ENCODE measurements at regions not wholly inside any gene's neighbourhood (a gene's known extent, or its start where the extent isn't known, plus 50 kb on each side); places are given as distances from the start of the nearest gene placed in this dataset.

DNA sequence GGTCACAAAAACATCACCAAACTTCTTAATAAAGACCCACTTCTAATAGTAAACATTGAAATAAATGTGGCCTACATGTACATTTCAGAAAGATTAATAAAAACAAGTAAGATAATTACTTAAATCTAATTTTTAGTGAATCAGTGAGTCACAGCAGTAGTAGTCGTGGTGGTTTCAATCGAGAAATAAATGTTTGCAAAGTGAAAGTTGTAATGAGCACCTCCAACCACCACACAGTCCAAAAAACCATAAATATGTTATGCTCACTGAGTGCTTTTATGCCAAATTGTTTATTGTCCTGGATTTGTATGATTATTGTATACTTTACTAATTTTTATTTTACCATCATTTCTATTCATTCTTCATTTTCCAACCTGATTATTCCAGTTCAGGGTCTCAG lies 61.8 kb upstream of the SPOPL start:
- no peak for DNase-seq (ENCODE audit: low spot score in 2 of 2)
- intact Hi-C loops (cut with DNase I; ENCODE audit: low total_unique reads): no loop called here
- no peak overlapping the region for H3K4me3 ChIP-seq (ENCODE audit: low read depth, poor library complexity, severe bottlenecking)
- TF ChIP-seq POLR2A (IDR thresholded peaks at IDR 0.05): no peak
- TF ChIP-seq, protein P1, sequence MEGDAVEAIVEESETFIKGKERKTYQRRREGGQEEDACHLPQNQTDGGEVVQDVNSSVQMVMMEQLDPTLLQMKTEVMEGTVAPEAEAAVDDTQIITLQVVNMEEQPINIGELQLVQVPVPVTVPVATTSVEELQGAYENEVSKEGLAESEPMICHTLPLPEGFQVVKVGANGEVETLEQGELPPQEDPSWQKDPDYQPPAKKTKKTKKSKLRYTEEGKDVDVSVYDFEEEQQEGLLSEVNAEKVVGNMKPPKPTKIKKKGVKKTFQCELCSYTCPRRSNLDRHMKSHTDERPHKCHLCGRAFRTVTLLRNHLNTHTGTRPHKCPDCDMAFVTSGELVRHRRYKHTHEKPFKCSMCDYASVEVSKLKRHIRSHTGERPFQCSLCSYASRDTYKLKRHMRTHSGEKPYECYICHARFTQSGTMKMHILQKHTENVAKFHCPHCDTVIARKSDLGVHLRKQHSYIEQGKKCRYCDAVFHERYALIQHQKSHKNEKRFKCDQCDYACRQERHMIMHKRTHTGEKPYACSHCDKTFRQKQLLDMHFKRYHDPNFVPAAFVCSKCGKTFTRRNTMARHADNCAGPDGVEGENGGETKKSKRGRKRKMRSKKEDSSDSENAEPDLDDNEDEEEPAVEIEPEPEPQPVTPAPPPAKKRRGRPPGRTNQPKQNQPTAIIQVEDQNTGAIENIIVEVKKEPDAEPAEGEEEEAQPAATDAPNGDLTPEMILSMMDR (IDR thresholded peaks at IDR 0.05): no peak
- WGBS, 2 donors: 86 to 91% methylated on average over 2 of the region's 2 CpGs

DNA sequence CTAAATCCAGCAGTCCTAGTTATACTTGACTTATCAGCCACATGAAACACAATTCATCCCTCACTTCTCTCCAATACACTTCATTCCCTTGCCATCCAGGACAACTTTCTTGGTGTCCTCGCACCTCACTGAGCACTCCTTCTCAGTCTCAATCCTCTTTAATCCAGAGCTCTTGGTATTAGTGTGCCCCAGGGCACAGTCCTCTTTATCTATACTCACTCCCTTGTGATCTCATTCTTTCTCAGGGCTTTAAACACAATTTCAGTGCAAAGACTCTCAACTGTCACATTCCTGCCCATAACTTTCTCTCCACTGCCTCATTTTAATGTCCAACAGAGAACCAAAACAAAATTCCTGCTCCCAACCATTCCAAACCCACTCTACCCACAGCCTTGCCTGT lies 60.8 kb upstream of the SPOPL start:
- no peak for DNase-seq (ENCODE audit: low spot score in 2 of 2)
- intact Hi-C loops (cut with DNase I; ENCODE audit: low total_unique reads): no loop called here
- 75 to 79% methylated on average over 1 of the region's 1 CpG for WGBS, 2 donors
- TF ChIP-seq POLR2A (IDR thresholded peaks at IDR 0.05): no peak
- TF ChIP-seq, protein P1 (IDR thresholded peaks at IDR 0.05): no peak
- H3K4me3 ChIP-seq (ENCODE audit: low read depth, poor library complexity, severe bottlenecking): no peak overlapping the region

DNA sequence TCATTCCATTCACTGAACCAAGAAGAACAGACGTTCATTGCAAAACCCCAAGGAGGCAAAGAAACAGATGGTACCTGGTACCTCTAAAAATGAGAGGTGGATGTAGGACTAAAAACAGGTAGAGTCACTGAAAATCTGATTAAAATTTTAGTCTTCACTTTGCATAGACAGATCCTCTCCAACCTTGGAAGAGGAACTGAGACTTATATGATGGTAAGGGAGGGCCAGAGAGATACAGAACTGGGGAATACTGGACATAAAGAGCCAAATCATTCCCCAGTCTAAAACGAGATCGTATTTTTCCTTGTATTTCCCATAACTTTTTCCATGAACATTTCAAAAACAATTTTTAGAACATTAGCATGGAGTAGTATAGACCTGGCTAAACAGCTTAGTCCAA lies 59.7 kb upstream of the SPOPL start:
- intact Hi-C loops (cut with DNase I; ENCODE audit: low total_unique reads): no loop called here
- H3K4me3 ChIP-seq (ENCODE audit: low read depth, poor library complexity, severe bottlenecking): no peak overlapping the region
- WGBS, 2 donors: 86 to 91% methylated on average over 3 of the region's 3 CpGs
- no peak for DNase-seq (ENCODE audit: low spot score in 2 of 2)
- TF ChIP-seq, protein P1 (IDR thresholded peaks at IDR 0.05): no peak

DNA sequence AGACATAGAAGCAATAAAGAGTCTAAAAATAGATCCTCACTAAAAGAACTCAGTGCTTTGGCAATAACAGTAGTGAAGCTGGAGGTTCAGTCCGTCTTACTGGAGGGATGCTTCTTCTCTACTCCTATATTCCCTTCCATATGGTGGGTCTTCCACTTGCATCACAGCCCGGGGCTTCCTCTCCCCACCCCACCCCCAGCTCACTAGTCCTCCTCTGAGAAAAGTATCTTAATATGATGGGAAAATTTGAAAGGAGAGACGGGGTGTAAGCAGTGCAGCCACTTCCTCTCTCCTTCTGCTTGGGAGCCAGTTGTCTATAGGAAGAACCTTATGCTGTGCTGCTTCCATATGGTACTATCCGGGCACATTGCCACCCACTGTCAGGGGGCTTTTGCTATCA lies 57.2 kb upstream of the SPOPL start:
- intact Hi-C loops (cut with DNase I; ENCODE audit: low total_unique reads): no loop called here
- no peak for DNase-seq (ENCODE audit: low spot score in 2 of 2)
- H3K4me3 ChIP-seq (ENCODE audit: low read depth, poor library complexity, severe bottlenecking): no peak overlapping the region
- TF ChIP-seq POLR2A (IDR thresholded peaks at IDR 0.05): no peak
- TF ChIP-seq, protein P1 (IDR thresholded peaks at IDR 0.05): no peak
- WGBS, 2 donors: 71 to 73% methylated on average over 4 of the region's 4 CpGs

DNA sequence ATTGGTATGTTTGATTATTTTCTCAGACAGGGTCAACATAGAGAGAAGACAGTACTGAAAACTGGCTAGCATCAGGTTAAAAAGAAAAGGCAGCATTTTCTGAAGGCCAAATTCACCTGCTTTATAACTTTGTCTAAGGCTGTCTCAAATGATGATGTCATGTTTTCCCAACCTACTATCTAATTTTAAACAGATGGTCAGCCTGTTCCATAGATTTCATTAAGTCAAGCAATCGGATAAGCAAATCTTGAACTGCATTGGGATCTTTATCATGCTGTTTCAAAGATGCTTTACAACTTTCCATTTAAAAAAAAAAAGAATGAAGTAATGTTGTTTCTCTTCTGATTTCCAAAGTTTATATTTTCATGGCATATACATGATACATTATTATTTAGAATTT lies 56.3 kb upstream of the SPOPL start:
- no peak overlapping the region for H3K4me3 ChIP-seq (ENCODE audit: low read depth, poor library complexity, severe bottlenecking)
- 66 to 70% methylated on average over 1 of the region's 1 CpG for WGBS, 2 donors
- intact Hi-C loops (cut with DNase I; ENCODE audit: low total_unique reads): no loop called here
- TF ChIP-seq POLR2A (IDR thresholded peaks at IDR 0.05): no peak
- TF ChIP-seq, protein P1 (IDR thresholded peaks at IDR 0.05): no peak
- DNase-seq (ENCODE audit: low spot score in 2 of 2): no peak

DNA sequence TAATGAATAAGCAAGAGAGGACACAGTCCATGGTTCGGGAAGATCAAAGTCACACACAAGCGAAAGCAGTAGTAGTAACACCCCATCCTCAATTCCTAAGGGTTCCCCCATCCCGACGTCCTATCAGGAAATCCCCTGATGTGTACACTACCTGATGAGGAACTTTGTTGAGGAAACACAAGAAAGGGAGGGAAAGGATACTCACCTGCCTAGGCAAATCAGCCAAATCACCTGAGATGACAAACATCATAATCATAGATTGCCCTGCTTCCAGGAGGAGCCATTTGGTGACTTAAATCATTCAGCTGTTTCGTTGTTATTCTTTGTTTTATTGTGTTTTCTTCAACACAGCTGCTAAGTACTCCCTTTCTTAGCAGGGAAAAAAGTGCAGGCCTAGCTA lies 55.5 kb upstream of the SPOPL start:
- no peak overlapping the region for H3K4me3 ChIP-seq (ENCODE audit: low read depth, poor library complexity, severe bottlenecking)
- intact Hi-C loops (cut with DNase I; ENCODE audit: low total_unique reads): no loop called here
- no peak for DNase-seq (ENCODE audit: low spot score in 2 of 2)
- TF ChIP-seq POLR2A (IDR thresholded peaks at IDR 0.05): no peak
- TF ChIP-seq, protein P1 (IDR thresholded peaks at IDR 0.05): no peak
- 73 to 74% methylated on average over 5 of the region's 5 CpGs for WGBS, 2 donors

Measured in lower leg skin (tissue), 4 donors.